Epithelial cell of proximal tubule (primary cell): ENCODE measurements at regions not wholly inside any gene's neighbourhood (a gene's known extent, or its start where the extent isn't known, plus 50 kb on each side); places are given as distances from the start of the nearest gene placed in this dataset.

Experiments used
- DNase-seq: peaks from one replicate; pipeline ENCODE4 v3.0.0-alpha.2; 2011; ENCODE audit warnings: low read depth
- H3K4me3 ChIP-seq: 2 replicates; pipeline ENCODE4 v1.5.1; 2011; ENCODE audit warnings: low read depth, mild to moderate bottlenecking, low read length
- TF ChIP-seq, protein P1 (sequence below): conservative IDR thresholded peaks from 2 replicates; pipeline ENCODE4 v1.5.1; 2012; ENCODE audit warnings: low read depth, mild to moderate bottlenecking, low read length

- no peak overlapping the region for H3K4me3 ChIP-seq
- TF ChIP-seq, protein P1, sequence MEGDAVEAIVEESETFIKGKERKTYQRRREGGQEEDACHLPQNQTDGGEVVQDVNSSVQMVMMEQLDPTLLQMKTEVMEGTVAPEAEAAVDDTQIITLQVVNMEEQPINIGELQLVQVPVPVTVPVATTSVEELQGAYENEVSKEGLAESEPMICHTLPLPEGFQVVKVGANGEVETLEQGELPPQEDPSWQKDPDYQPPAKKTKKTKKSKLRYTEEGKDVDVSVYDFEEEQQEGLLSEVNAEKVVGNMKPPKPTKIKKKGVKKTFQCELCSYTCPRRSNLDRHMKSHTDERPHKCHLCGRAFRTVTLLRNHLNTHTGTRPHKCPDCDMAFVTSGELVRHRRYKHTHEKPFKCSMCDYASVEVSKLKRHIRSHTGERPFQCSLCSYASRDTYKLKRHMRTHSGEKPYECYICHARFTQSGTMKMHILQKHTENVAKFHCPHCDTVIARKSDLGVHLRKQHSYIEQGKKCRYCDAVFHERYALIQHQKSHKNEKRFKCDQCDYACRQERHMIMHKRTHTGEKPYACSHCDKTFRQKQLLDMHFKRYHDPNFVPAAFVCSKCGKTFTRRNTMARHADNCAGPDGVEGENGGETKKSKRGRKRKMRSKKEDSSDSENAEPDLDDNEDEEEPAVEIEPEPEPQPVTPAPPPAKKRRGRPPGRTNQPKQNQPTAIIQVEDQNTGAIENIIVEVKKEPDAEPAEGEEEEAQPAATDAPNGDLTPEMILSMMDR: no peak
- no peak for DNase-seq
Observed at GRCh38 chr5:178808886-178809285, 50.9 kb upstream of the ZNF354B start.

GRCh38 chr5:178801021-178801420 lies 58.7 kb upstream of the ZNF354B start:
- no peak overlapping the region for H3K4me3 ChIP-seq
- TF ChIP-seq, protein P1: no peak
- no peak for DNase-seq

GRCh38 chr5:178797546-178798440 lies 62.0 kb upstream of the ZNF354B start:
- no peak for DNase-seq
- TF ChIP-seq, protein P1: no peak
- H3K4me3 ChIP-seq: no peak overlapping the region

GRCh38 chr5:178797101-178797521 lies 62.6 kb upstream of the ZNF354B start:
- DNase-seq: no peak
- TF ChIP-seq, protein P1: no peak
- no peak overlapping the region for H3K4me3 ChIP-seq

DNA sequence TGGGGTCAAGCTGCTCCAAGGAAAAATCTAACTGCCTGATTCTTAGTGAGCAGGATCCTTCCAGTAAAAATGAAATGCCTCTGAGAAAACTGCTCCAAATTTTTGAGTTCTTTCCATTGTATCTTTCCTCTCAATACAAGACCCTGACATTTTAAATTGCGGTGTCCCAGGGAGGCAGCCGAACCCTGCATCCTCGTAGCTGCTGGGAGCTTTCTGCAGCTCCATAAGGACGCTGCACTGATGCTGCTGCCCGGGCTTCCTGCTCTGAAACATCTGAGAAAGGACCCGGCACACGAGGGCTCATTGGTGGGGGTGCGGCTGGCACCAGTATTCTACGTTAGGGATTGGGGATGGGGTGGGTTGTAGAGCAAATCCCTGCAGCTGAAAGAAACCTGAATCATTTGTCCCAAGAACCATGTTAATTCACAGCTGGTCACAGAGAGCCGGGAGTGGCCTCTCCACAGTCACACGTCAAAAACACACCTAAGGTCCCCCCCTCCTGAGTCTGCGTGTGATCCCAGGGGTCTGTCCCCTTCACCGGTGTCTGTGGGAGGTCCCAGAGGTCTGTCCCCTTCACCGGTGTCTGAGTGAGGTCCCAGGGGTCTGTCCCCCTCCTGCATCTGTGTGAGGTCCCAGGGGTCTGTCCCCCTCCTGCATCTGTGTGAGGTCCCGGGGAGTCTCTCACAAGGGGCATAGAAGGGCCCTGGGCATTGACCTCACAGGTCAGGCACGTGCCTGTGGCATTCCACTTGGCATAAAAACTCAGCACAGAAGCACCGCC lies 63.4 kb upstream of the ZNF354B start:
- TF ChIP-seq, protein P1: no peak
- H3K4me3 ChIP-seq: no peak overlapping the region
- no peak for DNase-seq

DNA sequence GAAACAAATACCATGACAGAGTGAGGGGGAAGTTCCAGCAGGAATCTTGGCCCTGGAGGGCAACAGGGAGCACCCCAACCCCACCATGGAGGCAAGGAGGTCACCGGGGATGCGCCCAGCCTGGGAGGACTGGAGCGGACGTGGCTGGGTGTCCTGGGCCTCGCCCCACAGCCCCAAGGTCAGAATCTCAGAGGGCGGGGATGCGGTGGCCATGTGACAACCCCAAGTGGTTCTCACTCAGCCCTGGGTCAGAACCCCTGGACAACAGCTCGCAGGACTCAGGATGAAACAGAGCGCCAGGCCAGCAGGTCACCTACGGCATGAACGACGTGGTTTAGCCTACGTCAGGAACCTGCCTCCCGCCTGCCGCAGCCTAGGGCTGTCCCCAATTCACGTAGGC lies 64.0 kb upstream of the ZNF354A start:
- TF ChIP-seq, protein P1: no peak
- DNase-seq: no peak
- no peak overlapping the region for H3K4me3 ChIP-seq
